GM23338 (cell line): ENCODE measurements at regions not wholly inside any gene's neighbourhood (a gene's known extent, or its start where the extent isn't known, plus 50 kb on each side); places are given as distances from the start of the nearest gene placed in this dataset.

Experiments
- ATAC-seq: fragments of 200-7000 bp; cut with Tn5 transposase; 3 replicates; pipeline ENCODE4 v1.9.1; 2020
- DNase-seq: peaks from one replicate; pipeline ENCODE4 v3.0.0-alpha.2; 2015; ENCODE audit warnings: low spot score
- H2AFZ ChIP-seq: fragments of 200-600 bp; sonication (generic); 2 replicates; pipeline ENCODE4 v1.8.0; 2016; ENCODE audit warnings: antibody characterized with exemption, mild to moderate bottlenecking, moderate library complexity
- H3F3A ChIP-seq: fragments of 200-600 bp; sonication (generic); replicated peaks from 2 replicates; pipeline ENCODE4 v1.8.0; 2017; ENCODE audit warnings: antibody characterized with exemption, mixed run types, low read depth
- H3K27ac ChIP-seq: fragments of 200-600 bp; sonication (generic); 2 replicates; pipeline ENCODE4 v1.6.1; 2016; ENCODE audit warnings: low read depth
- H3K27me3 ChIP-seq: fragments of 200-600 bp; sonication (generic); 2 replicates; pipeline ENCODE4 v1.8.0; 2016; ENCODE audit warnings: mild to moderate bottlenecking, mixed run types, moderate library complexity; ENCODE audit not compliant: insufficient read depth
- H3K36me3 ChIP-seq: fragments of 200-600 bp; sonication (generic); 2 replicates; pipeline ENCODE4 v1.8.0; 2016; ENCODE audit warnings: mild to moderate bottlenecking; ENCODE audit not compliant: insufficient read depth
- H3K4me1 ChIP-seq: fragments of 200-600 bp; sonication (generic); 2 replicates; pipeline ENCODE4 v1.8.0; 2016; ENCODE audit warnings: mild to moderate bottlenecking, moderate library complexity; ENCODE audit not compliant: insufficient read depth
- H3K4me2 ChIP-seq: fragments of 200-600 bp; sonication (generic); 2 replicates; pipeline ENCODE4 v1.7.1; 2017; ENCODE audit warnings: mixed run types
- H3K4me3 ChIP-seq: fragments of 200-600 bp; sonication (generic); 2 replicates; pipeline ENCODE4 v1.6.1; 2016; ENCODE audit warnings: mixed run types
- H3K79me2 ChIP-seq: fragments of 200-600 bp; sonication (generic); replicated peaks from 2 replicates; pipeline ENCODE4 v1.8.0; 2017; ENCODE audit warnings: mild to moderate bottlenecking; ENCODE audit not compliant: insufficient read depth
- H3K9me2 ChIP-seq: fragments of 200-600 bp; sonication (generic); 2 replicates; pipeline ENCODE4 v1.8.0; 2017; ENCODE audit not compliant: insufficient read depth
- H4K20me1 ChIP-seq: fragments of 200-600 bp; sonication (generic); replicated peaks from 2 replicates; pipeline ENCODE4 v1.8.0; 2017; ENCODE audit warnings: mild to moderate bottlenecking; ENCODE audit not compliant: insufficient read depth
- H3K27ac Mint-ChIP-seq: 2 replicates; pipeline ENCODE4 v1.8.0; 2020; ENCODE audit warnings: inconsistent platforms, mild to moderate bottlenecking, moderate library complexity, mixed read lengths
- H3K27me3 Mint-ChIP-seq: 3 replicates; pipeline ENCODE4 v1.8.0; 2022; ENCODE audit warnings: low read depth, mild to moderate bottlenecking, moderate library complexity, mixed read lengths, inconsistent platforms; ENCODE audit not compliant: insufficient read depth, poor library complexity
- H3K36me3 Mint-ChIP-seq: 3 replicates; pipeline ENCODE4 v1.8.0; 2021; ENCODE audit warnings: low read depth, mild to moderate bottlenecking, inconsistent platforms, moderate library complexity, mixed read lengths
- H3K4me1 Mint-ChIP-seq: 3 replicates; pipeline ENCODE4 v1.8.0; 2020; ENCODE audit warnings: mild to moderate bottlenecking, inconsistent platforms, mixed read lengths
- H3K4me3 Mint-ChIP-seq: 3 replicates; pipeline ENCODE4 v1.8.0; 2021; ENCODE audit warnings: moderate library complexity, mild to moderate bottlenecking, inconsistent platforms, mixed read lengths
- H3K9me3 Mint-ChIP-seq: 3 replicates; pipeline ENCODE4 v1.8.0; 2020; ENCODE audit warnings: moderate library complexity, mild to moderate bottlenecking, inconsistent platforms, mixed read lengths
- CREB1 ChIP-seq: fragments of 250-450 bp; sonication (Bioruptor Pico); IDR thresholded peaks from 2 replicates; pipeline ENCODE4 v1.5.0; 2020; ENCODE audit warnings: low read depth, mild to moderate bottlenecking, moderate library complexity
- EZH2phosphoT487 ChIP-seq: fragments of 200-600 bp; sonication (generic); IDR thresholded peaks from one replicate; pipeline ENCODE4 v1.8.1; 2018; ENCODE audit warnings: antibody characterized with exemption; ENCODE audit not compliant: unreplicated experiment
- JUNB ChIP-seq: IDR thresholded peaks from one replicate; pipeline ENCODE4 v1.6.1; 2016; ENCODE audit warnings: antibody characterized with exemption; ENCODE audit not compliant: unreplicated experiment
- NANOG ChIP-seq: IDR thresholded peaks from 2 replicates; pipeline ENCODE4 v1.6.1; 2016; ENCODE audit warnings: antibody characterized with exemption, borderline replicate concordance
- POLR2AphosphoS5 ChIP-seq: IDR thresholded peaks from 2 replicates; pipeline ENCODE4 v1.6.1; 2016; ENCODE audit warnings: antibody characterized with exemption, low read depth
- REST ChIP-seq: IDR thresholded peaks from one replicate; pipeline ENCODE4 v1.6.1; 2018; ENCODE audit warnings: antibody characterized with exemption; ENCODE audit not compliant: unreplicated experiment
- STAT1 ChIP-seq: IDR thresholded peaks from one replicate; pipeline ENCODE4 v1.6.1; 2016; ENCODE audit warnings: antibody characterized with exemption; ENCODE audit not compliant: unreplicated experiment
- ZNF114 ChIP-seq: fragments of 250-450 bp; sonication (Bioruptor Pico); IDR thresholded peaks from 2 replicates; pipeline ENCODE4 v1.5.0; 2020; ENCODE audit warnings: mild to moderate bottlenecking, moderate library complexity
- ZNF331 ChIP-seq: fragments of 250-450 bp; sonication (Bioruptor Pico); IDR thresholded peaks from 2 replicates; pipeline ENCODE4 v1.5.0; 2020; ENCODE audit warnings: low read depth, mild to moderate bottlenecking, moderate library complexity
- TF ChIP-seq, protein P1 (sequence below): IDR thresholded peaks from 2 replicates; pipeline ENCODE4 v1.6.1; 2016; ENCODE audit warnings: antibody characterized with exemption
- TF ChIP-seq, protein P2 (sequence below), 2 experiments: fragments of 200-600 bp in 1 of 2; sonication (generic) in 1 of 2; conservative IDR thresholded peaks; 2 replicates each; pipeline versions ENCODE4 v1.5.1 to v1.6.1; 2016 to 2017; ENCODE audit warnings: antibody characterized with exemption in 2 of 2, low read depth in 2 of 2, mild to moderate bottlenecking in 2 of 2, moderate library complexity in 1 of 2
- TF ChIP-seq, protein P3 (sequence below): fragments of 250-450 bp; sonication (Bioruptor Pico); IDR thresholded peaks from 2 replicates; pipeline ENCODE4 v1.5.0; 2020; ENCODE audit warnings: mild to moderate bottlenecking, moderate library complexity

- TF ChIP-seq, protein P1, sequence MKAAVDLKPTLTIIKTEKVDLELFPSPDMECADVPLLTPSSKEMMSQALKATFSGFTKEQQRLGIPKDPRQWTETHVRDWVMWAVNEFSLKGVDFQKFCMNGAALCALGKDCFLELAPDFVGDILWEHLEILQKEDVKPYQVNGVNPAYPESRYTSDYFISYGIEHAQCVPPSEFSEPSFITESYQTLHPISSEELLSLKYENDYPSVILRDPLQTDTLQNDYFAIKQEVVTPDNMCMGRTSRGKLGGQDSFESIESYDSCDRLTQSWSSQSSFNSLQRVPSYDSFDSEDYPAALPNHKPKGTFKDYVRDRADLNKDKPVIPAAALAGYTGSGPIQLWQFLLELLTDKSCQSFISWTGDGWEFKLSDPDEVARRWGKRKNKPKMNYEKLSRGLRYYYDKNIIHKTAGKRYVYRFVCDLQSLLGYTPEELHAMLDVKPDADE: no peak
- TF ChIP-seq STAT1 (no peak), NANOG (no peak)
These were observed 654.1 kb downstream of the PTPRC start (continued) for GRCh38 chr1:199292896-199293295.

DNA sequence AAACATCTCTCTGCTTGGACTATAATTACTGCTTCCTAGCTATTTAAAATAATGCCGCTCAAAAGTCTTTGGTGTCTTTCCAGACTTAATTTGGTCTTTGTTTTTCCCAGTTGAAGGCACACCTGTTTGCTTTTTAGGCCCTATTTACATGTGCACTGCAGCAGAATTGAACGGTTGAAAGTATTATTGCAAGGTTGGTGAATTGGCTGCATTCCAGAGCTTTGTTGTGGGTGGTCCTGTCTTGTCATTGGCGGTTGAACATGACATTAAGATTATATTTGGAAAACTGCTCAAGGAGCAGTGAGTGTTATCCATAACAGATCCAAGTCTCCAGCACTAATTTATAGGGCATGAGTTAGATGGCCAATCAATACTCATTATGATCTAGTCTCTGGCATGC, 656.3 kb downstream of the PTPRC start:
- ATAC-seq (no peak), DNase-seq (no peak)
- H3K27me3 ChIP-seq: no peaks in the 10 kb centered on the region
- H3K79me2 ChIP-seq: no peaks in the 10 kb centered on the region
- Mint-ChIP-seq H3K27ac (no peak overlapping the region), H3K9me3 (no peaks in the 10 kb centered on the region), H3K36me3 (no peaks in the 10 kb centered on the region), H3K4me3 (no peak overlapping the region), H3K4me1 (no peaks in the 10 kb centered on the region; the same call in 2 of the 3 replicates), H3K27me3 (no peaks in the 10 kb centered on the region)
- no peak overlapping the region for H3K4me3 ChIP-seq
- H3F3A ChIP-seq: no peaks in the 10 kb centered on the region
- H3K4me2 ChIP-seq: no peak overlapping the region
- H3K4me1 ChIP-seq: no peaks in the 10 kb centered on the region
- no peak overlapping the region for H2AFZ ChIP-seq
- no peak overlapping the region for H3K27ac ChIP-seq
- H3K9me2 ChIP-seq: no peaks in the 10 kb centered on the region
- H3K36me3 ChIP-seq: no peaks in the 10 kb centered on the region
- H4K20me1 ChIP-seq: no peaks in the 10 kb centered on the region
- TF ChIP-seq ZNF331 (CRISPR knock-in tag): no peak
- TF ChIP-seq ZNF114: no peak
- TF ChIP-seq, protein P2, sequence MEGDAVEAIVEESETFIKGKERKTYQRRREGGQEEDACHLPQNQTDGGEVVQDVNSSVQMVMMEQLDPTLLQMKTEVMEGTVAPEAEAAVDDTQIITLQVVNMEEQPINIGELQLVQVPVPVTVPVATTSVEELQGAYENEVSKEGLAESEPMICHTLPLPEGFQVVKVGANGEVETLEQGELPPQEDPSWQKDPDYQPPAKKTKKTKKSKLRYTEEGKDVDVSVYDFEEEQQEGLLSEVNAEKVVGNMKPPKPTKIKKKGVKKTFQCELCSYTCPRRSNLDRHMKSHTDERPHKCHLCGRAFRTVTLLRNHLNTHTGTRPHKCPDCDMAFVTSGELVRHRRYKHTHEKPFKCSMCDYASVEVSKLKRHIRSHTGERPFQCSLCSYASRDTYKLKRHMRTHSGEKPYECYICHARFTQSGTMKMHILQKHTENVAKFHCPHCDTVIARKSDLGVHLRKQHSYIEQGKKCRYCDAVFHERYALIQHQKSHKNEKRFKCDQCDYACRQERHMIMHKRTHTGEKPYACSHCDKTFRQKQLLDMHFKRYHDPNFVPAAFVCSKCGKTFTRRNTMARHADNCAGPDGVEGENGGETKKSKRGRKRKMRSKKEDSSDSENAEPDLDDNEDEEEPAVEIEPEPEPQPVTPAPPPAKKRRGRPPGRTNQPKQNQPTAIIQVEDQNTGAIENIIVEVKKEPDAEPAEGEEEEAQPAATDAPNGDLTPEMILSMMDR (conservative IDR thresholded peaks at IDR 0.05; ENCODE audit: low read depth in 2 of 2): no peak
- TF ChIP-seq POLR2AphosphoS5: no peak
- no peak for TF ChIP-seq STAT1
- TF ChIP-seq, protein P1: no peak
- TF ChIP-seq JUNB: no peak
- TF ChIP-seq, protein P3, sequence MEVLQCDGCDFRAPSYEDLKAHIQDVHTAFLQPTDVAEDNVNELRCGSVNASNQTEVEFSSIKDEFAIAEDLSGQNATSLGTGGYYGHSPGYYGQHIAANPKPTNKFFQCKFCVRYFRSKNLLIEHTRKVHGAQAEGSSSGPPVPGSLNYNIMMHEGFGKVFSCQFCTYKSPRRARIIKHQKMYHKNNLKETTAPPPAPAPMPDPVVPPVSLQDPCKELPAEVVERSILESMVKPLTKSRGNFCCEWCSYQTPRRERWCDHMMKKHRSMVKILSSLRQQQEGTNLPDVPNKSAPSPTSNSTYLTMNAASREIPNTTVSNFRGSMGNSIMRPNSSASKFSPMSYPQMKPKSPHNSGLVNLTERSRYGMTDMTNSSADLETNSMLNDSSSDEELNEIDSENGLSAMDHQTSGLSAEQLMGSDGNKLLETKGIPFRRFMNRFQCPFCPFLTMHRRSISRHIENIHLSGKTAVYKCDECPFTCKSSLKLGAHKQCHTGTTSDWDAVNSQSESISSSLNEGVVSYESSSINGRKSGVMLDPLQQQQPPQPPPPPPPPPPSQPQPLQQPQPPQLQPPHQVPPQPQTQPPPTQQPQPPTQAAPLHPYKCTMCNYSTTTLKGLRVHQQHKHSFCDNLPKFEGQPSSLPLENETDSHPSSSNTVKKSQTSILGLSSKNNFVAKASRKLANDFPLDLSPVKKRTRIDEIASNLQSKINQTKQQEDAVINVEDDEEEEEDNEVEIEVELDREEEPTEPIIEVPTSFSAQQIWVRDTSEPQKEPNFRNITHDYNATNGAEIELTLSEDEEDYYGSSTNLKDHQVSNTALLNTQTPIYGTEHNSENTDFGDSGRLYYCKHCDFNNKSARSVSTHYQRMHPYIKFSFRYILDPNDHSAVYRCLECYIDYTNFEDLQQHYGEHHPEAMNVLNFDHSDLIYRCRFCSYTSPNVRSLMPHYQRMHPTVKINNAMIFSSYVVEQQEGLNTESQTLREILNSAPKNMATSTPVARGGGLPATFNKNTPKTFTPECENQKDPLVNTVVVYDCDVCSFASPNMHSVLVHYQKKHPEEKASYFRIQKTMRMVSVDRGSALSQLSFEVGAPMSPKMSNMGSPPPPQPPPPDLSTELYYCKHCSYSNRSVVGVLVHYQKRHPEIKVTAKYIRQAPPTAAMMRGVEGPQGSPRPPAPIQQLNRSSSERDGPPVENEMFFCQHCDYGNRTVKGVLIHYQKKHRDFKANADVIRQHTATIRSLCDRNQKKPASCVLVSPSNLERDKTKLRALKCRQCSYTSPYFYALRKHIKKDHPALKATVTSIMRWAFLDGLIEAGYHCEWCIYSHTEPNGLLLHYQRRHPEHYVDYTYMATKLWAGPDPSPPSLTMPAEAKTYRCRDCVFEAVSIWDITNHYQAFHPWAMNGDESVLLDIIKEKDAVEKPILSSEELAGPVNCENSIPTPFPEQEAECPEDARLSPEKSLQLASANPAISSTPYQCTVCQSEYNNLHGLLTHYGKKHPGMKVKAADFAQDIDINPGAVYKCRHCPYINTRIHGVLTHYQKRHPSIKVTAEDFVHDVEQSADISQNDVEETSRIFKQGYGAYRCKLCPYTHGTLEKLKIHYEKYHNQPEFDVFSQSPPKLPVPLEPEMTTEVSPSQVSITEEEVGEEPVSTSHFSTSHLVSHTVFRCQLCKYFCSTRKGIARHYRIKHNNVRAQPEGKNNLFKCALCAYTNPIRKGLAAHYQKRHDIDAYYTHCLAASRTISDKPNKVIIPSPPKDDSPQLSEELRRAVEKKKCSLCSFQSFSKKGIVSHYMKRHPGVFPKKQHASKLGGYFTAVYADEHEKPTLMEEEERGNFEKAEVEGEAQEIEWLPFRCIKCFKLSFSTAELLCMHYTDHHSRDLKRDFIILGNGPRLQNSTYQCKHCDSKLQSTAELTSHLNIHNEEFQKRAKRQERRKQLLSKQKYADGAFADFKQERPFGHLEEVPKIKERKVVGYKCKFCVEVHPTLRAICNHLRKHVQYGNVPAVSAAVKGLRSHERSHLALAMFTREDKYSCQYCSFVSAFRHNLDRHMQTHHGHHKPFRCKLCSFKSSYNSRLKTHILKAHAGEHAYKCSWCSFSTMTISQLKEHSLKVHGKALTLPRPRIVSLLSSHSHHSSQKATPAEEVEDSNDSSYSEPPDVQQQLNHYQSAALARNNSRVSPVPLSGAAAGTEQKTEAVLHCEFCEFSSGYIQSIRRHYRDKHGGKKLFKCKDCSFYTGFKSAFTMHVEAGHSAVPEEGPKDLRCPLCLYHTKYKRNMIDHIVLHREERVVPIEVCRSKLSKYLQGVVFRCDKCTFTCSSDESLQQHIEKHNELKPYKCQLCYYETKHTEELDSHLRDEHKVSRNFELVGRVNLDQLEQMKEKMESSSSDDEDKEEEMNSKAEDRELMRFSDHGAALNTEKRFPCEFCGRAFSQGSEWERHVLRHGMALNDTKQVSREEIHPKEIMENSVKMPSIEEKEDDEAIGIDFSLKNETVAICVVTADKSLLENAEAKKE (CRISPR knock-in tag): no peak
- no peak for TF ChIP-seq REST
- no peak for TF ChIP-seq EZH2phosphoT487
- TF ChIP-seq CREB1 (CRISPR knock-in tag): no peak
